Stimulated activated CD8-positive, alpha-beta memory T cell treated with anti-CD3 and anti-CD28 coated beads, Interleukin-7, amount 100 ng/mL, for 4 hours (primary cell): ENCODE measurements at regions not wholly inside any gene's neighbourhood (a gene's known extent, or its start where the extent isn't known, plus 50 kb on each side); places are given as distances from the start of the nearest gene placed in this dataset.

Experiments
- DNase-seq, 2 donors: peaks; one replicate each; pipeline ENCODE4 v3.0.0-alpha.2; 2020; ENCODE audit warnings: low read depth in 2 of 2

DNA sequence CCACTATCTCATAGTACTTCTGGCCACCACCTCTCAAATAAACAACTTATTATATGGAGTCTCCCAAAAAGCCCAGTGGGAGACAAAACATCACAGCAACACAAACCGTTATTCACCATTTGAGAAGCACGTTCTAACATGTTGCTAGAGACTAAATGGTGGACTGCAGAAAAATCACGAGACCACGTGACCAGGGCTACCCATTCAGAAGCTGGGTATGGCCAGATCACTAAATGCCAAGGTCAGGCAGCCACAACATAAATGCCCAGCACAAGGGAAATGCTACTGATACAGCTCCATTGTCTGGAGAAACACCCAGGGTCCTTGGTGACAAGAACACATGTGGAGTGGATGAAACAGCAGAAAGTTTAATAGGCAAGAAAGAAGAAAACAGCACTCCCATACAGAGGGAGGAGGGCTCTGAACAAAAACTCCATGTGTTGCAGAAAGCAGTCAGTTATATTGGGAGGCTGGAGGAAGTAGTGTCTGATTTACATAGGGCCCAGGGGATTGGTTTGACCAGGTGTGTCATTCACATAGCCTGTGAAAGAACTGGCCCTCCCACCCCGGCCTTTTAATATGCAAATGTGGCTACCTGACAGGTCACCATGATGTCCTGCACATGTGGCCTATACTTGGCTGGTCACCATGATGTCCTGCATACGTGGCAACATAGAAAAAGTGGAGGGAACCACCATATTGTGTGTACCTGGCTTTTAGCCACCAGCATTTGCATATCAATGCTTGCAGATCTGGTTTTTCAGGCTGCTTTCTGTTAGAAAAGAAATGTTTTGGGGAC lies 97.2 kb downstream of the TRIM36 start:
- no peak for DNase-seq

DNA sequence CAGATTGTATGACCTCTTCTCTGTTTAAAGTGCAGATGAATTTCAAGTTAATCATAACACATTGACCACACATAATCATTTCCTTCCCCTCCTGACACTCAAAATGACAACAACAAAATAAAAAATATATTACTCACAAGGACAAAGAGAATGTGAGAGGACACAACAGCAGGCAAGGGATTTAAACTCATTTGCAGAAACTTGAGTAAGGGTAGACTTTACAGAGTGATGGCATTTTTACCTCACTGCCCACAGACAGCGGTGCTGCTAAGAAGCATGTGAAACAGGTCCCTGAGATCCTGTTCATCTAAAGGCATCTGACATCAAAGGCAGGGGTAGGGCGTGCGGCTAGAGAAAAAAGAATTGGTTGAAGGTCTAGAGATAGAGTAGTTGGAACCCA lies 99.0 kb downstream of the TRIM36 start:
- DNase-seq: no peak

DNA sequence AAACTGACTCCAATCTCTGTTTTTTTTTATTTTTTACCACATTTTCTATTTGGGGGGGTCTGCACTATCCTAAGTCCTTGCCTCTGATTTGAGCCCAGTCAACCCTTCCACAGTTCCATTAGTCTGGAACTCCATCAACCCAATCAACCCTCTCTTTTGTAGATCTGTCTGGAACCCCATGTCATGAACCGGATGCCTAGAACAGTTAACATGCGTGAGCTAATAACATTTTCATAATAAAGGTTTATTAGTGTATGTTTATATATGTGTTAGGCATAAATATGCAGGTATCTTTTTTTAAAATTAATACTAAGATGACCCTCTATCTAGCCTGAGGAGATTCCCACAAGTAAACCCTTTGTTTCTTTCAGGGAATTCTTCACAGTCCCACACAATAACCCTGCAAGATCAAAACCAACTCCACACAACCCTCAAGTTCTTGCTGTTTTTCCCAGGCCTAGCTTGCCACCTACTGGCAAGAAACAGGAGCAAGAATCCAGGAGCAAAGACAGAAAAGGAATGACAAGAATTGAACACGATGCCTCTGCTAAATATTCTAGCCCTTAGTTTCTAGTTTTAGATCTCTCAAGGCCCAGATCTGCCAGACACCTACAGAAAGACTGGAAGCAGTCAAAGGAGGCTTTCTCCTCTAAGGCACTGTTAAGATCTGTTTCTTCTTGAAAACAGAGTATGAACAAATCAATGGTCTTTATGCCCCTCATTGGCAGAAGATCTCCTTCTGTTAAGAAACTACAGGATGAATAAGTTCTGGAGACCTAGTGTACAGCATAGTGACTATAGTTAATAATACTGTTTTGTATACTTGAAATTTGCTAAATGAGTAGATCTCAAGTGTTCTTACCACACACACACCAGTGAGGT lies 100.4 kb downstream of the TRIM36 start:
- DNase-seq: no peak

DNA sequence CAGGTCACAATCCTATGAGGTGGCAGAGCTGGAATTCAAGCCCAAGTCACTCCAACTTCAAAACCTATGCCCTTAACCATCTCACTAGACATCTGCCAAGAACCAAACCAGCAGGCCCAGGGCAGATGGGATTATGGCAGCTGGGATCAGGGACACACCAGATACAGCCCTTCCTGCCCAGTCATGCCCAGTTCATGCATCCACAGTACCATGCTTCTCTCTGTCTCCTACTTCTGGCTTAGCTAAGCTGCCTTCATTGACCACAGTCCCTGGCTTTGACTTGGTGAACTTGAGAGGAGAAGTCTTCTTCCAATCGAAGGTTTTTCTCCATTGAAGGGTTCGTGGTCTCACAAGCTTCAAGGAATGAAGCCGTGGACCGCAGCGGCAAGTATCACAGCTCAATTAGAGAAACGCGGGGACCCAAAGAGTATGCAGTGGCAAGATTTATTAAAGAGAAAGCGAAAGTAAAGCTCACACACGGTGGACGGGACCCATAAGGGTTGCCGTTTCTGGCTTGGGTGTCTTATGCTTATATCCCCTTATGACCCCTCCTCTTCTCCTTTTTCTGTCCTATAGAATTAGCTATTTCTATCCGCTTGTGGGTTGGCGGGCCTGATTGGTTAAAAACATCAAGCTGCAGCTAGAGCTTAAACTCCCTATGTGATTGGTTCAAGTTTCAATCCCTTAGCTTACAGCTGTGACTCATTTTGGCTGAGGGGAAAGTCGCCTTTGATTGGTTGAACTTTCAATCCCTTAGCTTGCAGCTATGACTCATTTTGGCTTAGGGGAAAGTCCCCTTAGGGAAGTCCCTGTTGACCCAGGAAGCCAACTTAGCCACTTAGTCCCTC lies 101.2 kb downstream of the TRIM36 start:
- DNase-seq: peak in 1 of 2 donors; percentile 5

DNA sequence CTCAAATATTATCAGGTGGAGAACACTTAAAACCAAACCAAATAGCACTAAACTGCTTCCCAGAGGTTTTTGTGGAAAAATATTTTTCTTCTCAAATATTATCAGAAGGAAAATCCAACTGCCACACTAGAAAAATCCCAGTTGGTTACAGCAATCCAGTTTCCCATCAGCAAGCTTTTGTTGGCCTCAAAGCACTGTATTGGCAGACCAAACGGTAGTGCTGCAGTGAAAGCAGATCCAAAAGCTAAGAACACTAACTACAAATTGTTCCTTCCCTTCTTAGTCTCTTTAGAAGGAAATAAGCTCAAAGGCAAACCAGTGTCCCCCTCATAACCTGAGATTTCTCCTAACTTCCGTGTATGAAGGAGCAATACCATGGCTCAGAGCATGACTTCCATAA lies 105.3 kb downstream of the TRIM36 start:
- DNase-seq: no peak

DNA sequence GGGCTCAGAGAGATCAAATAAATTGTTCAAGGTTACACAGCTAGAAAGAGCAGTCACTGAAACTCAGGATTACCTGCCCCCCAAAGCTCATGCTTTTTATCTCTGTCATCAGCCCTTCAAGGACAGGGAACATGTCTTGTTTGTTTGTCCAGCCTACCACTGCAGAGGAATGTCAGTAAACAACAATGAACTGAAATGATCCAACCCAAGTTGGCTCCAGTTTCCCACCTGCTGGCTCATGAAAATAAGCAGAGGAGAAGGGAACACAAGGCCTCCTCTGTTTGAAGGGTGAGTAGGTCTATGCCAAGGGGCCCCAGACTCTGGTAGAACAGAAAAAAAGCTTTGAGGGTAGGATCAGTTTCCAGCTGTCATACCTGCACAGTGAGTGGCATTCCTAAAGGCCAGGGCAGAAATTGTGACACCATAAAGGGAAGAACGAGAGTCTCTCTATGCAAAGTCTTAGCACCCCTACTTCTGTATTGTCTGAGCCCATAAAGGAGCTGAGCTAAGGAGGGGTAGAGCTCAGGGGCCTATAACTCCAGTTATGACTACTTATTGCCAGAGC lies 115.2 kb downstream of the TRIM36 start:
- DNase-seq: no peak

DNA sequence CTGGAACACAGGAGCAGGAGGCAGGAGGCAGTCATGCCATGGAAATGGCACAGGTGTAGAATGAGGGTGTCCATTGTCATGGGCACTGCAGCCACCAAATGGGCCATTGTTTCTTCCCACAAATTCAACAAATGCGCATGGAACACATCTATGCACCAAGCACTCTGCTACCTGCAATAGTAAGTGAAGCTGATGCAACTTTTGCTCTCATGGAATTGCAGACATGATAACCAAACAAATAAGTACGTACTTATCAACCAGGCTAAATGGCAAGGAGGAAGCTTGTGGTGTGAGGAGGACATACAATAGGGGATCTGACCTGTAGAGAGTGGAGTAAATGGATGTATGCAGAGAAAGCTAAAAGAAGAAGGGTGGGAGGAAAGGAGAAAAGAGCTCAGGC lies 116.8 kb downstream of the TRIM36 start:
- no peak for DNase-seq

DNA sequence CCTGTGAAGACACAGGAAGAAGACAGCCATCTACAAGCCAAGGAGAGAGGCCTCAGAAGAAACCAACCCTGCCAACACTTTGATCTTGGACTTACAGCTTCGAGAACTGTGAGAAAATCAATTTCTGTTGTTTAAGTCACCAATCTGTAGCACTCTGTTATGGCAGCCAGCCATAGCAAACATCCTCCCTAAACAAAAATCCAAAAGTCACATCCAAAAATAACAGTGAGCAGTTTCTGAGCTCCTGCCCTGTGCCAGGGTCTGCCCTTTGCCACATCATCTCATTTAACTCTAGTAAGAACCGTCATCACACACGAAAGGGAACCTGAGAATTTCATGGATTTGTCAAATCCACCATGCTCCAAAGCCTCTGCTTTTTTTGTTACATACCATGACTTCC lies 118.8 kb downstream of the TRIM36 start:
- no peak for DNase-seq

DNA sequence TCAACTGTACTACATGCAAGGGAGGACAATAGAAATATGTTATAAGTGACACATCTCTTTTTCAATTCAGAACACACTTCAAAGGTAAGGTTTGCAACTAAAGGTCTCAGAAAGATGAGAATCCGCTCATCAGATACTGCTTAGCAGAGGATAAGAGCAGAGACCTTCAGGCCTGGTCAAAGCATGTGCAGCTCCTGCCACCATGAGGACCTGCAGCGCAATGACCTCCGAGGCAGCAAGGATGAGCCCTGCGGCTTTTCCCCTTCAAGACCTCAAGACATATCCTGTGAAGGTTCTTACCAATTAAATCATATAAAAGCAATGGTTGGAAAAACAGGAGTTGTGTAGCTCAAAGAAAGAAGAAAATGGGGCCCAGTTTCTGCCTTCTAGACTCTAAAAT lies 135.8 kb downstream of the TRIM36 start:
- DNase-seq: no peak

DNA sequence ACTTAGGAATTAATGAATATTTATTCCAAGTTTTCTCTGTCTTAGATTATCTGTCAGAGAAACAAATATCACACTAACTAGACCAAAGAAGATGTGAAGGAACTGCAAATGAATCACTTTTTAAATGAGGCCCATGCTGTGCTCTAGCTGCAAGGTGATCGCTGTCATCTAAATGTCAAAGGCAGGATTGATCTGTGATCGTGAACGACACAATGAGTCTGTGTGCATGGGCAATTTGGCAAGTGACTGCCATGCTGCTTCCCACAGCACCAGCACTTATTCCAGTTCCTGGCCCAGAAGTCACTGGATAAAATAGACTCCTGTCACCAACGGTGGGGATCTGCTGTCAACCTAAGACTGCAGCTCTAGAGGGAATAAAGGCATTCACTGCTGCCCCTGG lies 141.2 kb downstream of the TRIM36 start:
- no peak for DNase-seq

DNA sequence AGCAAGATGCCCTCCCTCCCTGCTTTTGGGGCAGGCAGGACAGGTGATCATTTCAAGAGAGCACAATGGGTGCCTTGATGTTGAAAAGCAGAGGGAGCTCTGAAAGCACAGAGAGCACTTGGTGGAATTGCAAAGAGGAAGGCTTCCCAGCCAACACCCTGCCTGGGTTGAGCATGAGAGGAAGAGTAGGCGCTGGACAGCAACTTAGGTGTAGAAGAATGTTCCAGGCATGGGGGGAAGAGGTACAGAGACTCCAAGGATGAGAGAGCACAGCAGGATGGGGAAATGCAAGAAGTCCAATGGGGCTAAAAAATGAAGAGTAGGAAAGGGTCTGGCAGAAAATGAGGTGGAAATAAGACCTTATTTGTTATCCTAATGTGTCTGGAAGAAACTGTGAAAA lies 144.8 kb downstream of the TRIM36 start:
- DNase-seq: no peak

DNA sequence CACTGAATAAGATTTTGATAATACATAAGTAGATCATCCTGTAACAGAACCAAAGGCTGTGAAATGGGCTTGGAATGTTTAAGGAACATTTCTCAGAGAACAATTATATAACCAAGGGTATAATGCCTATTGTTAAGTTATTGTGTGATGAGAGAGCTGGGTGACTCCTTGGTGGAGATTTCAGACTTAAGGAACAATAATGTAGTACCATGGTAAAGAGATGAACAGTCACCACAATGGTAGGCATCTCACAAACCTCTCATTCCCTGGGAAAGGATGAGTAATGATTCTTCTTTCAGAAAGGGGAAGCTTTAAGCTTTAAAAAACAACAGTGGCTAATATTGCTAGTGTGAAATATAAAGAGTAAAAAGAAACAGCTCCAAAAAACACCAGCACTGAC lies 147.4 kb downstream of the TRIM36 start:
- DNase-seq: no peak

DNA sequence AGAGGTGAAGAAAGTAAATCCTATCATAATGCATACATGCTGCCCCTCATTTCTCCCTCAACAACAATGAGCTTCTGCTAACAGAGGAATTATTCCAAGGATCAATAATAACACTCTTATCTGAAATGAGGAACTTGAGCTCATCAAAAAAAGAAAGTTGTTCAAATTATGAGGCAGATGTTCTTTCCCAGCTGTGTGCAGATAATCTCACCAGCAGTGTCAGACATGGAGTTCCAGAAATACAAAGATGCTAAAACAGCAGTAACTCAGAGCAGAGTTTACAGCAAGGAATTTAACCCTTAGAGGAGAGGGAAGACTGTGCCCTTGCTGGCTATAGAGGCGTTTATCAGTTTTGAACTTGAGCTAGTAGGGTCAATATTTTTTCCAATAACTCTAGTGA lies 153.1 kb downstream of the TRIM36 start:
- no peak for DNase-seq

DNA sequence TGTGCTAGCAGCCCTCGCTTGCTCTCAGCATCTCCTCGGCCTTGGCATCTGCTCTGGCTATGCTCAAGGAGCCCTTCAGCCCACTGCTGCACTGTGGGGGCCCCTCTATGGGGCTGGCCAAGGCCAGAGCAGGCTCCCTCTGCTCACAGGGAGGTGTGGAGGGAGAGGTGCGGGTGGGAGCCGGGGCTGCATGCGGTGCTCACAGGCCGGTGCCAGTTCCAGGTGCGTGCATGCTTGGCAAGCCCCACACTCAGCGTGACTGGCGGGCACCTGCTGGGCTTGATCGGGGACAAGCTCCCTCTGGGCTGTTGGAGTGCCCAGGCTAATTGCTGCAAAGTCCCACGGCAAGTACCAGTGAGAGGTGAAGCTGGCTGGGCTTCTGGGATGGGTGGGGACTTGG lies 170.5 kb downstream of the TRIM36 start:
- DNase-seq: no peak

DNA sequence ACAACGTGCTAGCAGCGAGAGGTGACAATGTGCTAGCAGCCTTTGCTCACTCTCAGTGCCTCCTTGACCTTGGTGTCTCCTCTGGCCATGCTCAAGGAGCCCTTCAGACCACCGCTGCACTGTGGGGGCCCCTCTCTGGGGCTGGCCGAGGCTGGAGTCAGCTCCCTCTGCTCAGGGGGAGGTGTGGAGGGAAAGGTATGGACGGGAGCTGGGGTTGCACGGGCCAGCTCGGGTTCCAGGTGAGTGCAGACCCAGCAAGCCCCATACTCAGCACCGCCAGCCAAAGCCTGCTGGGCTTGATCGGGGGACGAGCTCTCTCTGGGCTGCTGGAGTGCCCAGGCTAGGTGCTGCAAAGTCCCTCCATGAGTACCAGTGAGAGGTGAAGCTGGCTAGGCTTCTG lies 180.2 kb downstream of the TRIM36 start:
- no peak for DNase-seq

DNA sequence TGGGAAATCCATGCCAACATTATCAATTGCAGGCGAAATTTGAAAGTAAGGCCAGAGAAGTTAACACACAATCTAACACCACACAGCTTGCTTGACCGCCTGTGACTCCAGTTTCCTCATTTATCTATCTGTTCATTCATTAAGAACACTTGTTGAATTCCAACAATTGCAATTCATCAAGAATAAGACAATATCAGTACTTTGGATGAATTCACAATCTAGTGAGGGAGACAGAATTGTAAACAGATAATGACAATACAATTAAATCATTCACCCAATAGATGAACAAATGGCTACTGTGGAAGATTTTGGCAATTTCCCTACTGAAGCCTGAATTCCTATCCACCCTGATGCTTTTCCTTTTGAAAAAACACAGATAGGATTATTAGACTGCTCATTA lies 181.6 kb downstream of the TRIM36 start:
- no peak for DNase-seq

DNA sequence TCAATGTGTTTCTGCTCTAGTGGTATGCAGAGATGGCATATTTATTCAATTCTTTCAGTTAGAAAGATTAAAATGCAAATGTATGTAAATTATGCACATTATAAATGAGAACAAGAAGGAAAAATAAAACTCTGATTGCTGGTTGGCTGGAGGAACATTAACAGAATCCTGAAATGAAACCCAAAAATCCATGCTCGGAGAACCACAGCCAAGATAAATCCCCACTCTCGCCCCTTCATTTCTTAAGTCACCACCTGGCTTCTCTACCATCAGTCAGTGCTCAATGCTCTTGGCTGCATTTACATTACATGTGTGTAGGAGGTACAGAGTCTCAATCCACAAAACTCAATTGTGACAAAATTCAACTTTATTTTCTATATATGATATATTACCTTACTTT lies 184.9 kb downstream of the TRIM36 start:
- no peak for DNase-seq

DNA sequence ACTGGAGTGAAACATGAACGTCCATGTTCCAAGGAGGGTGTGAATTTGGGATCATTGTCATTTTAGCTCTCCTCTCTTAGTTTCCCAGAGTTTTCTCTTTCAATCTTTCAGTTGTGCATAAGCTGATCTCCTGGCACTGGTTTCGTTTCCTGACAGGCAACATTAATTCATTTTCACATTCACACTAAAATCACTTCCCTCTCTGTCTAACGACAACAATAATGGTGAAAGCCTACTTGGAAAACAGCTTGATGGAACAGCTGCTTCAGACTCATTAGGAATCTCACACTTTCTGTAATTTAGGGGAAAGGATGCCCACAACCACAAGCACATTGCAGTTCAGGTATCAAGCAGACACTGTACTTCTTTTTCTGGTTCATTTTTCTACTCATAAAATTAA lies 188.6 kb downstream of the TRIM36 start:
- no peak for DNase-seq

DNA sequence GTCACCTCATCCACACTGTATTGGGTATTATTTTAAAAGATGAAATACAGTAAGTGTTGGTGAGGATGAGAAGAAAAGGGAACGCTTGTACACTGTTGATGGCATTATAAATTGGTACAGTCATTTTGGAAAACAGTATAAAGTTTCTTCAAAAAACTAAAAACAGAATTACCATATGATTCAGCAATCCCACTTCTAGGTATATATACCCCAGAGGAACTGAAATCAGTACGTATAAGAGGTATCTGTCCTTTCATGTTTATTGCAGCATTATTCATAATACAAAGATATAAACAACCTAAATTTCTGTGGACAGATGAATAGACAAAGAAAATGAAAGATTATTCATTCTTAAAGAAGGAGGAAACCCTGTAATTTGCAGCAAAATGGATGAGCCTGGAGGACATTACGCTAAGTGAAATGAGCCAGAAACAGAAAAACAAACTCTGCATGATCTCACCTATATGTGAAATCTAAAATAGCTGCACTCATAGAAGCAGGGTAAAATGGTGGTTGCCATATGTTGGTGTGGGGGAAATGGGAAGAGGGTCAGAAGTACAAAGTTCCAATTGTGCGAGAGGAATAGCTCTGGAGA lies 191.6 kb downstream of the TRIM36 start:
- DNase-seq: no peak

DNA sequence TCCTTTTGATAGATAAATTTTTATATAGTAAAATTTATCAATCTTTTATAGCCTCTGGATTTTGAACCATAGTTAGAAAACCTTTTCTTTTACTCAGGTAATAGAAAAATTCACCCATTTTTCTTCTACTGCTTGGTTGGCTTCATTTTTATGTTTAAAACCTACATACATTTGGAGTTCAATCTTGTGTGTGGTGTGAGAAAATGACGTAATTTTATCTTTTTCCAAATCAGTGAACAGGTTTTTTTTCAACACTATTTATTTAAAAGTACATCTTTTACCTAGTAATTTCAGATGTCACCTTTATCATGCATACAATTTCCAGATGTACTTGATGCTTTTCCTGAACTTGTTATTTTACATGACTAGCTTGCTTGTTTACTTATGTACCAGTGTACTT lies 200.2 kb downstream of the TRIM36 start:
- DNase-seq: no peak

DNA sequence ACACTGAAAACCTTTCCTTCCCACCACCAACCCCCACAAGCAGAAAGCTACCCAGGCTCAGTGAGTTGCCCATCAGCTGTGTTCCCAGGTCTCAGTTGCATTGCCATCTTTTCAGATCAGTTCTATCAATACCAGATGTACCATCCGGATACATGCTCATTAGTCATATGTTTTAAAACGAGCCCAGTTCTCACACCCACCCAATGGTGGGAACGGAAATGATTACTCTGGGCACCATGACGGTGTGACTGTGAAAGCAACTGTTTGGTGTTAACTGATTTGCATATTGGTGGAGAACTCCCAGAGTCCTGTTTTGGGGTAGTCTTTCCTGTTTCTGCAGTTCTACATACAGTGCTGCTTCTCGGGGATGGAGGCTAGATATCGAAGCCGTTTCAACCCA lies 212.3 kb downstream of the TRIM36 start:
- no peak for DNase-seq

DNA sequence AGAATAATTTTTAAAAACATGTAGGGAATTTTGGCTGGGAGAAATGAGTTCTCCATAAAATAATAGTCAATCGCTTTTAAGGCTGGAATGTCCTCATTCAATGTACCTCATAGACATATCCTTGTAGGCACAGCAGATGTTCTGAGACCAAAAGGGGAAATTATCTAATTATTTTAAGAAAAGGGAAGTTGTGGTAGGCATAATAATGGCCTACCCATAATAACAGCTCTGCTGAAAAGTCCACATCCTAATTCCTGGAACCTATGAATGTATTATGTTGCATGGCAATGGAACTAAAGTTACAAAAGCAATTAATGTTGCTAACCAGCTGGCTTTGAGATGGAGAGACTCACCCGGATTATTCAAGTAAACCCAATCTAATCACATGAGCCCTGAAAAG lies 216.1 kb downstream of the TRIM36 start:
- no peak for DNase-seq
